ENCODE measurements at regions not wholly inside any gene's neighbourhood (a gene's known extent, or its start where the extent isn't known, plus 50 kb on each side); places are given as distances from the start of the nearest gene placed in this dataset.
"Not testable (repeated sequence)": the region's sequence is repeated elsewhere in the genome, so short reads cannot be mapped to it uniquely, and the experiment has no call there.

- no peak for DNase-seq
Observed at GRCh38 chr1:83065952-83066727, 932.8 kb downstream of the TTLL7 start.

GRCh38 chr1:83064589-83065242 is 934.2 kb downstream of the TTLL7 start:
- DNase-seq, result no peak

- DNase-seq, result no peak
Observed at GRCh38 chr1:83060651-83061390, 938.1 kb downstream of the TTLL7 start.

GRCh38 chr1:83060221-83060620 is 938.7 kb downstream of the TTLL7 start:
- DNase-seq, result no peak

GRCh38 chr1:83058327-83058726 is 940.6 kb downstream of the TTLL7 start:
- no peak for DNase-seq

GRCh38 chr1:83055391-83056170 is 943.4 kb downstream of the TTLL7 start:
- DNase-seq, result no peak

GRCh38 chr1:83053446-83053845 is 945.5 kb downstream of the TTLL7 start:
- DNase-seq, result no peak

GRCh38 chr1:83052865-83053264 is 946.1 kb downstream of the TTLL7 start:
- no peak for DNase-seq

GRCh38 chr1:83051053-83051452 is 947.9 kb downstream of the TTLL7 start:
- not testable (repeated sequence) for DNase-seq

GRCh38 chr1:83043244-83043643 is 955.7 kb downstream of the TTLL7 start:
- DNase-seq, result no peak

- DNase-seq, result not testable (repeated sequence)
Observed at GRCh38 chr1:83039091-83039490, 959.8 kb downstream of the TTLL7 start.

GRCh38 chr1:83034851-83035250 is 964.1 kb downstream of the TTLL7 start:
- DNase-seq, result no peak

- DNase-seq, result no peak
Observed at GRCh38 chr1:83033682-83034081, 965.2 kb downstream of the TTLL7 start.

GRCh38 chr1:83029916-83030315 is 969.0 kb downstream of the TTLL7 start:
- no peak for DNase-seq

GRCh38 chr1:83029050-83029449 is 969.9 kb downstream of the TTLL7 start:
- DNase-seq, result no peak

GRCh38 chr1:83028467-83028866 is 970.5 kb downstream of the TTLL7 start:
- DNase-seq, result no peak

GRCh38 chr1:83027511-83027910 is 971.4 kb downstream of the TTLL7 start:
- no peak for DNase-seq

- no peak for DNase-seq
Observed at GRCh38 chr1:83026745-83027144, 972.2 kb downstream of the TTLL7 start.

- DNase-seq, result no peak
Observed at GRCh38 chr1:83024251-83024767, 974.6 kb downstream of the TTLL7 start.

GRCh38 chr1:83023212-83023611 is 975.7 kb downstream of the TTLL7 start:
- DNase-seq, result no peak

- DNase-seq, result no peak
Observed at GRCh38 chr1:83022206-83022605, 976.7 kb downstream of the TTLL7 start.

GRCh38 chr1:83017701-83018100 is 981.2 kb downstream of the TTLL7 start:
- DNase-seq, result no peak

GRCh38 chr1:83017276-83017675 is 981.7 kb downstream of the TTLL7 start:
- DNase-seq, result no peak

All from suppressor macrophage treated with lipopolysaccharide for 1 hour (primary cell).